ENCODE measurements at regions not wholly inside any gene's neighbourhood (a gene's known extent, or its start where the extent isn't known, plus 50 kb on each side); places are given as distances from the start of the nearest gene placed in this dataset.
A peak's percentile ranks its signal among the peaks of the same experiment; 100 is the strongest.

GRCh38 chr6:104381907-104382306 lies 477.8 kb downstream of the HACE1 start:
- intact Hi-C loops (cut with micrococcal nuclease) = no loop called here
- H3K27ac Mint-ChIP-seq = no peak overlapping the region
- H3K4me1 Mint-ChIP-seq (ENCODE audit: low read depth) = no peaks in the 10 kb centered on the region
- no peaks in the 10 kb centered on the region for H3K27me3 Mint-ChIP-seq (ENCODE audit: low read depth)
- no peaks in the 10 kb centered on the region for H3K36me3 Mint-ChIP-seq (ENCODE audit: low read depth)
- H3K9me3 Mint-ChIP-seq = no peaks in the 10 kb centered on the region
- no peak for DNase-seq
- no peak overlapping the region for H3K4me3 Mint-ChIP-seq
- CTCF ChIA-PET = no interaction called here

GRCh38 chr6:104365451-104366234 lies 494.1 kb downstream of the HACE1 start:
- Mint-ChIP-seq H3K27ac (no peak overlapping the region), H3K4me3 (no peak overlapping the region), H3K4me1 (ENCODE audit: low read depth) (no peaks in the 10 kb centered on the region), H3K9me3 (no peaks in the 10 kb centered on the region), H3K27me3 (ENCODE audit: low read depth) (no peaks in the 10 kb centered on the region), H3K36me3 (ENCODE audit: low read depth) (no peaks in the 10 kb centered on the region)
- CTCF ChIA-PET = no interaction called here
- intact Hi-C loops (cut with micrococcal nuclease) = no loop called here
- DNase-seq = no peak

- H3K36me3 Mint-ChIP-seq (ENCODE audit: low read depth) = no peaks in the 10 kb centered on the region
- H3K27me3 Mint-ChIP-seq (ENCODE audit: low read depth) = no peaks in the 10 kb centered on the region
- peaks cover 1% of the 10 kb centered on the region for H3K9me3 Mint-ChIP-seq
- no peak overlapping the region for H3K4me3 Mint-ChIP-seq
- intact Hi-C loops (cut with micrococcal nuclease) = no loop called here
- CTCF ChIA-PET = no interaction called here
- H3K27ac Mint-ChIP-seq = no peak overlapping the region
- no peak for DNase-seq
- no peaks in the 10 kb centered on the region for H3K4me1 Mint-ChIP-seq (ENCODE audit: low read depth)
These were observed 501.8 kb downstream of the HACE1 start for GRCh38 chr6:104357928-104358327.

GRCh38 chr6:104356197-104356596 lies 503.5 kb downstream of the HACE1 start:
- no peaks in the 10 kb centered on the region for H3K36me3 Mint-ChIP-seq (ENCODE audit: low read depth)
- H3K27me3 Mint-ChIP-seq (ENCODE audit: low read depth) = no peaks in the 10 kb centered on the region
- intact Hi-C loops (cut with micrococcal nuclease) = no loop called here
- H3K4me1 Mint-ChIP-seq (ENCODE audit: low read depth) = no peaks in the 10 kb centered on the region
- DNase-seq = no peak
- peaks cover 1% of the 10 kb centered on the region for H3K9me3 Mint-ChIP-seq
- CTCF ChIA-PET = interaction anchor here (1.3 kb wide), 1 partner anchor 13 kb away, joined by 3 read pairs; no protein-coding TSS in a partner anchor
- no peak overlapping the region for H3K4me3 Mint-ChIP-seq
- H3K27ac Mint-ChIP-seq = no peak overlapping the region

- H3K9me3 Mint-ChIP-seq = peaks cover 3% of the 10 kb centered on the region
- no peaks in the 10 kb centered on the region for H3K4me1 Mint-ChIP-seq (ENCODE audit: low read depth)
- intact Hi-C loops (cut with micrococcal nuclease) = no loop called here
- no peak for DNase-seq
- H3K4me3 Mint-ChIP-seq = no peak overlapping the region
- no peaks in the 10 kb centered on the region for H3K36me3 Mint-ChIP-seq (ENCODE audit: low read depth)
- no peak overlapping the region for H3K27ac Mint-ChIP-seq
- H3K27me3 Mint-ChIP-seq (ENCODE audit: low read depth) = no peaks in the 10 kb centered on the region
- CTCF ChIA-PET = no interaction called here
These were observed 510.5 kb downstream of the HACE1 start for GRCh38 chr6:104349191-104349590.

- intact Hi-C loops (cut with micrococcal nuclease) = no loop called here
- CTCF ChIA-PET = no interaction called here
- H3K27me3 Mint-ChIP-seq (ENCODE audit: low read depth) = no peaks in the 10 kb centered on the region
- H3K27ac Mint-ChIP-seq = no peak overlapping the region
- H3K9me3 Mint-ChIP-seq = peaks cover 11% of the 10 kb centered on the region
- no peak overlapping the region for H3K4me3 Mint-ChIP-seq
- H3K36me3 Mint-ChIP-seq (ENCODE audit: low read depth) = no peaks in the 10 kb centered on the region
- no peaks in the 10 kb centered on the region for H3K4me1 Mint-ChIP-seq (ENCODE audit: low read depth)
- no peak for DNase-seq
These were observed 515.5 kb downstream of the HACE1 start for GRCh38 chr6:104344223-104344622.

GRCh38 chr6:104332364-104332763 lies 527.4 kb downstream of the HACE1 start:
- Mint-ChIP-seq H3K4me1 (ENCODE audit: low read depth) (no peaks in the 10 kb centered on the region), H3K36me3 (ENCODE audit: low read depth) (no peaks in the 10 kb centered on the region), H3K9me3 (no peaks in the 10 kb centered on the region), H3K27ac (no peak overlapping the region), H3K4me3 (no peak overlapping the region), H3K27me3 (ENCODE audit: low read depth) (peaks cover 3% of the 10 kb centered on the region)
- CTCF ChIA-PET = no interaction called here
- DNase-seq = no peak
- intact Hi-C loops (cut with micrococcal nuclease) = no loop called here

GRCh38 chr6:104326173-104327001 lies 533.3 kb downstream of the HACE1 start:
- H3K4me1 Mint-ChIP-seq (ENCODE audit: low read depth) = no peaks in the 10 kb centered on the region
- H3K36me3 Mint-ChIP-seq (ENCODE audit: low read depth) = no peaks in the 10 kb centered on the region
- DNase-seq = no peak
- H3K4me3 Mint-ChIP-seq = no peak overlapping the region
- CTCF ChIA-PET = interaction anchor here (0.9 kb wide), 1 partner anchor 8 kb away, joined by 3 read pairs; no protein-coding TSS in a partner anchor
- H3K27me3 Mint-ChIP-seq (ENCODE audit: low read depth) = peaks cover 3% of the 10 kb centered on the region
- no peaks in the 10 kb centered on the region for H3K9me3 Mint-ChIP-seq
- H3K27ac Mint-ChIP-seq = no peak overlapping the region
- intact Hi-C loops (cut with micrococcal nuclease) = loop anchor here (10.0 kb wide), 1 partner anchor 198 kb away; no protein-coding TSS in a partner anchor

GRCh38 chr6:104325341-104326172 lies 534.2 kb downstream of the HACE1 start:
- Mint-ChIP-seq H3K36me3 (ENCODE audit: low read depth) (no peaks in the 10 kb centered on the region), H3K4me3 (no peak overlapping the region), H3K27me3 (ENCODE audit: low read depth) (peaks cover 5% of the 10 kb centered on the region), H3K27ac (no peak overlapping the region), H3K4me1 (ENCODE audit: low read depth) (no peaks in the 10 kb centered on the region), H3K9me3 (no peaks in the 10 kb centered on the region)
- intact Hi-C loops (cut with micrococcal nuclease) = loop anchor here (10.0 kb wide), 1 partner anchor 199 kb away; no protein-coding TSS in a partner anchor
- DNase-seq = peak; percentile 8
- CTCF ChIA-PET = interaction anchor here (0.9 kb wide), 1 partner anchor 9 kb away, joined by 3 read pairs; no protein-coding TSS in a partner anchor

- Mint-ChIP-seq H3K4me3 (no peak overlapping the region), H3K4me1 (ENCODE audit: low read depth) (no peaks in the 10 kb centered on the region), H3K27ac (no peak overlapping the region), H3K27me3 (ENCODE audit: low read depth) (peaks cover 3% of the 10 kb centered on the region), H3K36me3 (ENCODE audit: low read depth) (no peaks in the 10 kb centered on the region), H3K9me3 (no peaks in the 10 kb centered on the region)
- intact Hi-C loops (cut with micrococcal nuclease) = loop anchor here (10.0 kb wide), 1 partner anchor 200 kb away; no protein-coding TSS in a partner anchor
- CTCF ChIA-PET = no interaction called here
- DNase-seq = no peak
These were observed 535.4 kb downstream of the HACE1 start for GRCh38 chr6:104324301-104324700.

GRCh38 chr6:104322841-104323240 lies 536.9 kb downstream of the HACE1 start:
- Mint-ChIP-seq H3K4me3 (no peak overlapping the region), H3K9me3 (no peaks in the 10 kb centered on the region), H3K36me3 (ENCODE audit: low read depth) (no peaks in the 10 kb centered on the region), H3K27me3 (ENCODE audit: low read depth) (peaks cover 2% of the 10 kb centered on the region), H3K27ac (no peak overlapping the region), H3K4me1 (ENCODE audit: low read depth) (no peaks in the 10 kb centered on the region)
- CTCF ChIA-PET = interaction anchor here (0.8 to 1.2 kb wide), 2 partner anchors 10 to 11 kb away, joined by 3 to 4 read pairs; no protein-coding TSS in a partner anchor
- intact Hi-C loops (cut with micrococcal nuclease) = loop anchor here (10.0 kb wide), 1 partner anchor 202 kb away; no protein-coding TSS in a partner anchor
- DNase-seq = no peak

- CTCF ChIA-PET = no interaction called here
- intact Hi-C loops (cut with micrococcal nuclease) = loop anchor here (10.0 kb wide), 1 partner anchor 204 kb away; no protein-coding TSS in a partner anchor
These were observed 538.4 kb downstream of the HACE1 start for GRCh38 chr6:104321301-104321700.

More at GRCh38 chr6:104321301-104321700, 538.4 kb downstream of the HACE1 start:
- no peaks in the 10 kb centered on the region for H3K4me1 Mint-ChIP-seq (ENCODE audit: low read depth)
- H3K36me3 Mint-ChIP-seq (ENCODE audit: low read depth) = no peaks in the 10 kb centered on the region
- H3K4me3 Mint-ChIP-seq = no peak overlapping the region
- H3K27me3 Mint-ChIP-seq (ENCODE audit: low read depth) = peaks cover 2% of the 10 kb centered on the region
- H3K27ac Mint-ChIP-seq = no peak overlapping the region
- no peak for DNase-seq
- H3K9me3 Mint-ChIP-seq = no peaks in the 10 kb centered on the region
